ENCODE measurements at regions not wholly inside any gene's neighbourhood (a gene's known extent, or its start where the extent isn't known, plus 50 kb on each side); places are given as distances from the start of the nearest gene placed in this dataset.

DNA sequence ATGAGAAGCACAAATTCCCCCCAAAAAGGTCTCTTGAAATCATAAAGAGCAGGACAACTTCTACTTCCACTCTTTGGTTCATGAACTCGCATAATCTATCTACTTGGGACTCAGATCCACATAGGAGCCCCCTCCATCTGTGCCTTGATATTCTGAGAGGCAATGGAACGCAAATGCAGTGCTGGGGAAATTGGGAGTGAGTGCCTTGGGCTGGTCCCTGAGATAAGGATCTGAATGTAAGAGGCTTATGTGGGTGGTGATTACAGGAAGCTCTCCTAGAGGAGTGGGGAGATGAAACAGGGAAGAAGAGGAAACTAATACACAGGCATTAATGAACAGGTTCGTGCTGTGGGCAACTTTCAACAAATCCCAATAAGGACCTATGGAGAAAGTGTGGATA is 285.6 kb downstream of the RASEF start:
- TF ChIP-seq, protein P1, sequence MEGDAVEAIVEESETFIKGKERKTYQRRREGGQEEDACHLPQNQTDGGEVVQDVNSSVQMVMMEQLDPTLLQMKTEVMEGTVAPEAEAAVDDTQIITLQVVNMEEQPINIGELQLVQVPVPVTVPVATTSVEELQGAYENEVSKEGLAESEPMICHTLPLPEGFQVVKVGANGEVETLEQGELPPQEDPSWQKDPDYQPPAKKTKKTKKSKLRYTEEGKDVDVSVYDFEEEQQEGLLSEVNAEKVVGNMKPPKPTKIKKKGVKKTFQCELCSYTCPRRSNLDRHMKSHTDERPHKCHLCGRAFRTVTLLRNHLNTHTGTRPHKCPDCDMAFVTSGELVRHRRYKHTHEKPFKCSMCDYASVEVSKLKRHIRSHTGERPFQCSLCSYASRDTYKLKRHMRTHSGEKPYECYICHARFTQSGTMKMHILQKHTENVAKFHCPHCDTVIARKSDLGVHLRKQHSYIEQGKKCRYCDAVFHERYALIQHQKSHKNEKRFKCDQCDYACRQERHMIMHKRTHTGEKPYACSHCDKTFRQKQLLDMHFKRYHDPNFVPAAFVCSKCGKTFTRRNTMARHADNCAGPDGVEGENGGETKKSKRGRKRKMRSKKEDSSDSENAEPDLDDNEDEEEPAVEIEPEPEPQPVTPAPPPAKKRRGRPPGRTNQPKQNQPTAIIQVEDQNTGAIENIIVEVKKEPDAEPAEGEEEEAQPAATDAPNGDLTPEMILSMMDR (conservative IDR thresholded peaks at IDR 0.05), result no peak
- TF ChIP-seq ZFX (IDR thresholded peaks at IDR 0.05), result no peak
